GM18519 (cell line): ENCODE measurements at regions not wholly inside any gene's neighbourhood (a gene's known extent, or its start where the extent isn't known, plus 50 kb on each side); places are given as distances from the start of the nearest gene placed in this dataset.

Experiments
- ATAC-seq: cut with Tn5 transposase; IDR thresholded peaks from one replicate; pipeline ENCODE4 v1.9.1; 2021; ENCODE audit warnings: mild to moderate bottlenecking, moderate library complexity; ENCODE audit not compliant: unreplicated experiment, low FRiP score

DNA sequence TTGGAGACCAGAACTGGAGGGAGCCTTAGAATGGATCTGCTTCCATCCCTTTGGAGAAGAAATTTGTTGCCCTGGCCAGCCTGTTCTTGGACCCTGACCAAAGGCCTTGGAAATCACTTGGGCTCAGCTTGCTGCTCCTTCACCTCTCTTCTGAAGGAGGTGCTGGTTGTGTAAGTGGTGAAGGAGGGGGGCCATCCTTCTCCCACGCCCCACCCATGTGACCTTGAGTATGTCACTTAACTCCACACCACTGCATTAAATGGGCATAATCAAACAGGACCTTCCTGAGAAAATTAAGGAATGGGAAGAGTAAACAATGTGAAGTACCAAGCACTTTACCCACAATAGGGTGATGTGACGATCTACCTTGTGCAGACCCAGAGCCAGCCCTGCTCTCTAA is 68.3 kb upstream of the GJB5 start:
- ATAC-seq, result no peak

DNA sequence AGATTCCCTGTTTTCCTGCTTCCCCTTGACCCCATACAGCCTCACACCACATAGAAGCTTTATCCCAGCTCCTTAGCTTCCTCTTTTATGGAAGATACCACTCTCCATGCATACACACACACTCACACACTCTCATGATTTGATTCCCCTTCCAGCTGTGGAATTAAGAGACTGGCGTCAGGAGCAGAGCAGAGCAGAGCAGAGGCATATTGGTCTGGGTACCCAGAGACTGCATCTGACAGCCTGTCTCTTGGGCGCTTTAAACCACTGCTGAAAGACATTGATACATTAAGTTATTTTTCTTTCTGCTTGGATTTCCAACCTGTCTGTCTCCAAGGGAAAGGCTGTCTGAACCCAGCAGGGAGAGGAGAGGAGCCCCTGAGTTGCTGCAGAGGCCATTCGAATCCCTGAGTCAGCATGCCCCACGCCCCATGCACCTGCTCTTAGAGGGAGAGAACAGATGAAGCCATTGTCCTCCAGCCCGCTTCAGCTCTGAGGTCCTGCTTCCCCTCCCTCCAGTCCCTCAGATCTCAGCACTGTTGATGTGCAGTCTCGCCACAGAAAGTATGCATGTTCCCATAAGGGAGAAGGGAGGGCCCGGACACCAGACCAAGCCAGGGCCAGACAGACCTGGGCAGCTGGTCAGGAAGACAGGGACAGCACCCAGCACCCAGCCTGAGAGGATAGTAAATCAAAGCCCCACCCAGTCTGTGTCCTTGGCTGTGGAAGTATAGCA is 66.7 kb upstream of the GJB5 start:
- no peak for ATAC-seq

DNA sequence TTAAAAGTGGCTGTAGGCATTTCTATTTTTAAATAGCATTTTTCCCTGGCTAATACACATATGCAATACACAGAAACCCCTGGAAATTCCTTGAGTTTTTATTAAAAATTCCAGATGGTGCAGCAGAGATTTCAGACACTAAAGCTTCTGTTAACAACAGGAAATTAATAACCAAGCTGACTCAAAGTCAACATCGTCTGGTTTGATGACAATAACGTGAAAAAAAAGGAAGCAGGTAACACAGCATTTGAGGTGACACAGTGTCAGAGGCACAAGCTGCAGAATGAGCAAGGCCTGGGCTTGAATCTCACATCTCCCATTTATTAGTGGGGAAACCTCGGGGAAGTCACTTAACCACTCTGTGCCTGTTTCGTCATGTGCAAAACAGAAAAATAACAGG is 64.6 kb upstream of the GJB5 start:
- ATAC-seq, result no peak

DNA sequence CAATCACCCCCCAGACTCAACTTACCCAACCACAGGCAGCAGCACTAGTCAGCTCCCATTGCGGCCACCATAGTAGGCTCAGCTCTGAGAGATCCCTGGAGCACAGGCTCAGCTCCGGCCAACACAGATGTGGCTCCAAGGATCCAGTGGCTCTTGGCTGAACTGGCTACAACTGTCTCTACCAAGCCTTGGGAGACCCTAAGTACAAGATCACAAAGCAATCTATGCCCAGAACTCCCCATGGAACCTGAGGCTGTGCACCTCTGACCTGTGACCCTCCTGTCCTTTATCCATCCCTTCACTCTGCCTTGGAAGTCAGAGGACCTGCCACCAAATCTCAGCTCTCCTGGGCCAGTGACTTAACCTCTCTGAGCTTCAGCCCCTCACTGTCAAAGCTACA is 61.8 kb upstream of the GJB5 start:
- no peak for ATAC-seq

DNA sequence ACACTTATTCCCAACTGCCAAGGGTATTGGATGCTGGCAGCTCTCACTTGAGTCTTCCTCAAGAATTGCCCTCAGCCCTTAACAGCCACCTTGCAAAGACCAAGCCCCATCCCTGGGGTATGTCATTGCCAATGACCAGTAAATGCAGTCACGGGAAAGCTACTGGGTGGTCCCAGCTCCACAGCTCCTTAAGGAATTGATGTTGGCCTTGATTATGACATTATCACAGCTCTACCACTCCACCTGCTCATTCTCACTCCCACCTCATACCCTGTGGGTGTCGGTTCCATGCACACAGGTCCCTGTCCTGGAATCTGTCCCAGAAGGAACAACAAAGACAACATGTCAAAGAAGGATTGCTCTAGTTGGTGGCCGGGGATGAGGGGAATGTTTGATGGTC is 60.5 kb upstream of the GJB5 start:
- no peak for ATAC-seq

DNA sequence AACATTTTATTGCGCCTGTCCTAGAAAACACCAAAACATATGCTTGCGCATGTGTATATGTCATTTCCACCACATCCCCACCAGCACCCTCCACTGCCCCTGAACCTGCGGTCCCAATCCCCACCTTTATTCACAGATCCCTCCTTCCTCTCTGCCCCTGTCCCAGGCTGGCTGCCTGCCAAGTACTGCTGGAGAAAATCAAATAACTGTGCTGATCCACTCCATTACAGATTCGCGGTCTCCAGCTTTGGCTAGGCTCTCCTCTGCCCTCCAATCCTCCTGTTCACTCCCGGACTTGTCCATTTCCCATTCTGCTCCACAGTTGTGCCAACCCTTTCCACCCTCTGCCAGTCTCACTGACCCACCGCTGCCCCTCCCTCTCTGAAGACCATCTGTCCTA is 59.3 kb upstream of the GJB5 start:
- no peak for ATAC-seq

DNA sequence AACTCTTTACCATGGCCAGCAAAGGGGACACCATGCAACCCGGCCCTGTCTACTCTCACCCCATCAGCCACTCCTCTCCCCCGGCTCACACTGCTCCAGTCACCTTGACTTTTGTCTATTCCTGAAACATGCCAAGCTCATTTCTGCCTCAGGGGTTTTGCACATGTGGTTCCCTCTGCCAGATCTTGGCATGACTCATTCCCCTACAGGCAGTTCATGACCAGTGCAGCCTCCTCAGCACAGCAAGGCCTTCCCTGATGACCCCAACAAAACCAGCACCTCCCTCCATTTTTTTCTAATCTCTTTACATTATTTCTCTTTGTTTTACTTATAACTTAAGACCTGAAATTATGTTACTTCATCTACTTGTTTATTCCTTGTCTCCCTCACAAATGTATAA is 58.6 kb upstream of the GJB5 start:
- no peak for ATAC-seq

DNA sequence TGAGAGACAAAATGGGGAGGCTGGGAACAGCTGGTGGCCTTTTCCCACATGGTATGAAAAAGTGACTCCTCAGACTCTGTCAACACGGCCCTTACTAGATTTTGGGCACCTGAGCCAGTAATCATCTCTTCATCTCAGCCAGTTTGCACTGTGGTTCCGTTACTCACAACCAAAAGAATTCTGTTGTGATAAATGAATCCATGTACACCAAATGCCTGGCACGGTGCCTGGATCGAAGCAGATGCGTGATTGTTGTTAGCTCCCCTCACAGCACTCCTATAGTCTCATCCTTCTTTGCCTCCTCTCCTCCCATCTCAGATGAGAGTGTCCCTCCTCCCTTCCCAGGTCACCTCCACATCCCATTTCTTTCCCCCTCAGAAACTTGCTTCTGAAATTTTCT is 57.9 kb upstream of the GJB5 start:
- ATAC-seq, result no peak

DNA sequence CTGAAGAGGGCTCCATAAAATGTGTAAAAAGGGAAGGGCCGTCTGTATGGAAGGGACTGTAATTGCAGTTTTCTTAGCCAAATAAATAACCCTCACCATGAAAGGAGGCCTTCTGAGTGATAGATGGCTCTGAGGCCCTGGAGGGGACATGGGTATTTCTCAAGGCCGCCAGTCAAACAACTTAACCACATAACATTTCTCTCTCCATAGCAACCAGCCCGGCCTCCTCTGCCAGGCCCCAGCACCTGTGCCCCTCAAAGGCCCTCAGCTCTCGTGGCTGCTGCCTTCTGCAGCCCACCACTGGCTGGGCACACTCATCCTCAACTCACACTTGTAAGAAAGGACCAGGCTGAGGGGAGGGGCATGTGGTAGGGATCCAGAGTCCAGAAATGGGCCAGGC is 57.0 kb upstream of the GJB5 start:
- no peak for ATAC-seq

DNA sequence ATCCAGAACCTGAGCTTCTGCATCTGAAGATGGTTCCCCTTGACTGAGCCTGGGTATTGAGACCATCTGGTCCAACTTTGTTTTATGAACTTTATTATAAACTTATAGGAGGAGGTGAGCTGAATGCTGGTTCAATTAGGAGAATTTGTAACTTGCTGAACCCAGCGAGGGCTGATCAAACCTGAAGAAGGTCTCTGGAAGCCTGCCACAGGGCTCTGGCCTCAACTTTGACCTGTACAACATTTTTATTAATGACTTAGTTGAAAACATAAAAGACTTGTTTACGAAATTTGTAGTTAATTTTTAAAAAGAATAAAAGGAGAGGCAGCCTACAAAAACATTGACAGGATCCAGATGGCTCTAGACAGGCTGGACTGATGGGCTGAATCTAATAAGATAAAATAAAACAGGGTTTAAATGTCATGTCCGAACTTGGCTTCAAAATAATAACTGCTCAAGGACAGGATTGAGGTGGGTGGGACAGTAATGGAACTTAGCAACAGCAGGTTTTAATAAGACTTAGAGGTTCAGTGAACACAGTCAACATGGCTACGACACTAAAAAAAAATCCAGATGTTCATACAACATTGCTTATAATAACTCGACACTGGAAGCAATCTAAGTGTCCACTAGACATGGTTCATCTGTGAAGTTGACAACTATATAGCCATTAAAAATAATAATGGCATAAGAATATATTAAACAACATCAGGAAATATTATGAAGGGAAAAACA is 53.4 kb upstream of the GJB5 start:
- ATAC-seq, result no peak
